HG03342 (cell line): ENCODE measurements at regions not wholly inside any gene's neighbourhood (a gene's known extent, or its start where the extent isn't known, plus 50 kb on each side); places are given as distances from the start of the nearest gene placed in this dataset.
A peak's percentile ranks its signal among the peaks of the same experiment; 100 is the strongest.
"Not testable (repeated sequence)": the region's sequence is repeated elsewhere in the genome, so short reads cannot be mapped to it uniquely, and the experiment has no call there.

Source experiments
- ATAC-seq: cut with Tn5 transposase; IDR thresholded peaks from one replicate; pipeline ENCODE4 v1.9.1; 2021; ENCODE audit warnings: mild to moderate bottlenecking, moderate library complexity; ENCODE audit not compliant: unreplicated experiment

DNA sequence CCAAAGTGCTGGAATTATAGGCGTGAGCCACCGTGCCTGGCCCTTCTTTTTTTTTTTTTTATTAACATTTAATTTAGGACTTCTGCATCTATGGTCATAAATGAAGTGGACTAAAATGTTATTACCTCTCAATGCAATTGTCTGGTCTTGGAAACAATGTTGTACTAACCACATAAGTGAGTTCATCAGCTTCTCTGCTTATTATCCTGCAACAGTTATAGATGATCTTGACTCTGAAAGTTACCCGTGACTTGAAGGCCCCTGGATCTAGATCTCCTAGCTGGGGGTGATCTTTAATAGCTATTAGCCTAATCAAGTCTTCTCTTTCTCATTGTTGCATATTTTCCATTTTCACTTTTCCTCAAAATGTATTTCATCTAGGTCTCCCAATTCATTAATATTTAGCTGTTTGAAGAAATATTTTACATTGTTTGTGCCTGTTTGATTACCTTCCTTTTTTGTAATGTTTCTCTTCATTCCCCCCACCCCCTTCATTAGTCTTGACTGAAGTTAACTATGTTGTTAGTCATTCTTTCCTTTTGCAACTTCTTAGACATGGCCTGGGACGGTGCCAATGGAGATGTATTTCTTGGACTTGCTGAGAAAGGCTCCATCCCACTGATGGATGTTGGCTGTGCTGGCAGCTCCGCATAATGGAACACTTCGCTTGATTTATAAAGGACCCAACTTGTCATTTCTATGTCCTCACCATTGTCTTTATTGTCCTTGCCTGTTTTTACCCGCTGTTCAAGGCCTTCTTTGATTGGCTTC is 141.6 kb upstream of the RIOK3 start:
- no peak for ATAC-seq

DNA sequence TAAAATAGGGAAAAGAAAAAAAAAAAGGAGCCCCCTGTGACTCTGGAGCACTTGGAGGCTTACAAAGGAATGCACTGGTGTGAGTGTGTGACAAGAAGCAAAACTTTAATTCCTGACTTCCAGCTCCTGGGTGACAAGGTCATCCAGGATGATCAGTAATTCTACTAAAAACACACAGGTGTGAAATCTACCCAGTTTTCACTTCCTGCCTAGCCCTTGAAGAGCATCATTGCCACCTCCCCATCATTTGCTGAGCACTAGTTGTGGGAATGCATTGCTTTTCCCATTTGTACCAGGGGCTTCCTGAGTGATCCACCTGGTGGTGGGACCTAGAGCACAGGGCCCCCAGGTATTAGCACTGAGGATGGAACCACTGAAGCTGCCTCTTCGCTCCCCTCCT is 139.7 kb upstream of the RIOK3 start:
- no peak for ATAC-seq

DNA sequence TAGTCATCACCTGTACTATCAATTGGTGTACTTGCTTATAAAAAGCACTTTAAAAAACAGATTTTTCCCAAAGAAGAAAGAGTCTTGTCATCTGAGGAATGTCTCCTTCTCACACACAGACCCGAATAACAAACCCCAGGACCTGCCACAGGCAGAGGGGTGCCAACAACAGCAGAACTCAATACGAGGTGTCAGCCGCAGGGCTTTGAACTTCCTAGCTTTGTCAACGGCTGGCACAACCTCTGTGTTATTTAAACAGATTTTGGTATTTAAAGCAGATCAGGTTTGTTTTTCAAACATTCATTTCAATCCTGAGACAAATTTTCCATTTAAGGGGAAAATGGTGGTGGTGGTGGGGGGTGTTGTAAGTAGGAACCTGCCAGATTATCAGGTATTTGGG is 138.4 kb upstream of the RIOK3 start:
- no peak for ATAC-seq

GRCh38 chr18:23316316-23316715 is 136.8 kb upstream of the RIOK3 start:
- ATAC-seq: no peak

- no peak for ATAC-seq
These were observed 136.1 kb upstream of the RIOK3 start for GRCh38 chr18:23316988-23317387.

- ATAC-seq: no peak
These were observed 135.0 kb upstream of the RIOK3 start for GRCh38 chr18:23317975-23318675.

GRCh38 chr18:23320709-23321236 is 132.3 kb upstream of the RIOK3 start:
- ATAC-seq: no peak

GRCh38 chr18:23321996-23322395 is 131.1 kb upstream of the RIOK3 start:
- no peak for ATAC-seq

DNA sequence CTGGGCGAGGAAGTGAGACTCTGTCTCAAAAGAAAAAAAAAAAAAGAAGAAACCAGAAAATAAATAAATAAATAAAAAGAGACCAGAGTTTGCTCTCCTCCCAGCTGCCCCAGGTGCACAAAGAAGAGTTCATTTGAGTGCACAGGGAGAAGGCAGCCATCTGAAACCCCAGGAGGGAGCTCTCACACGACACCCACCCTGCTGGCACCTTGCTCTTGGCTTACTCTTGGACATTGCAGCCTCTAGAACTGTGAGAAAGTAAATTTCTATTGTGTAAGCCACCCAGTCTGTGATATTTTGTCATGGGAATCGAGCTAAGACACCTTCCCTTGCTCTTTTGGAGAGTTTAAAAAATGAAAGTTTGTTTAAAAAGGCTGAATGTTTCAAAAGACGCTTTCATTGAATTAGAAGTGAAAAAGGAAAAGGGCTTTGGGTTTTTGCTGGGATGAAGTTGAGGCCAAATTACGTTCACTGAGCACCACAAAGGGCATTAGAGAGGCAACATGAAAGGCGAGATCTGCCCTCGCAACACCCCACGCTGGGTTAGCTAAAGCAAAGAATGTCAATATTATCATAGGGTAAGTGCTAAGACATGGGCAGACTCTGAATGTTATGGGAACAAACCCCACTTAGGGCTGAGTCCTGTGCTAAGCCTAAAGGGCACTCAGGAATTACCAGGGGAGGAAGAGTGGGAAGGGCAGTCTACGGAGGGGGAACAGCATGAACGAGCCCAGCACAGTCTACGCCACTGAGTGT is 128.9 kb upstream of the RIOK3 start:
- no peak for ATAC-seq

DNA sequence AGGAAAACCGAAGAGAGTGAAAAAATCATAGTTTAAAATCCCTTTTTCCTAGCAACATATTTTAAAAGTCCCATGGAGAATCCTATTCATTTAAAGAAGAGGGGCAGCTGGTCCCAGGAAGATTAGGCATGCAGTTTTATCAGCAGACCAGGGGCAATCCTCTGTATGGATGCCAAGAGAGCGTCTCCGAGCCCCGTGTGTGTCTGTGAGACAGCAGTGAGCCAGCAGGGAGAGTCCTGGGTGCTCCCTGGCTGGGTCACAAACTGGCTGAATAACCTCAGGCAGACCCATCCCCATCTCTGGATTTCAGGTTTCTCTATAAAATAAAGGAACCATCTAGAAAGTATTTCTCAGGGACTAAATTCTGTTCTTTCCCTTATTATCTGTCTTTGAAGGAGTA is 128.2 kb upstream of the RIOK3 start:
- ATAC-seq: no peak

GRCh38 chr18:23329671-23330070 is 123.4 kb upstream of the RIOK3 start:
- not testable (repeated sequence) for ATAC-seq

GRCh38 chr18:23330423-23330822 is 122.7 kb upstream of the RIOK3 start:
- peak; percentile 69 for ATAC-seq

DNA sequence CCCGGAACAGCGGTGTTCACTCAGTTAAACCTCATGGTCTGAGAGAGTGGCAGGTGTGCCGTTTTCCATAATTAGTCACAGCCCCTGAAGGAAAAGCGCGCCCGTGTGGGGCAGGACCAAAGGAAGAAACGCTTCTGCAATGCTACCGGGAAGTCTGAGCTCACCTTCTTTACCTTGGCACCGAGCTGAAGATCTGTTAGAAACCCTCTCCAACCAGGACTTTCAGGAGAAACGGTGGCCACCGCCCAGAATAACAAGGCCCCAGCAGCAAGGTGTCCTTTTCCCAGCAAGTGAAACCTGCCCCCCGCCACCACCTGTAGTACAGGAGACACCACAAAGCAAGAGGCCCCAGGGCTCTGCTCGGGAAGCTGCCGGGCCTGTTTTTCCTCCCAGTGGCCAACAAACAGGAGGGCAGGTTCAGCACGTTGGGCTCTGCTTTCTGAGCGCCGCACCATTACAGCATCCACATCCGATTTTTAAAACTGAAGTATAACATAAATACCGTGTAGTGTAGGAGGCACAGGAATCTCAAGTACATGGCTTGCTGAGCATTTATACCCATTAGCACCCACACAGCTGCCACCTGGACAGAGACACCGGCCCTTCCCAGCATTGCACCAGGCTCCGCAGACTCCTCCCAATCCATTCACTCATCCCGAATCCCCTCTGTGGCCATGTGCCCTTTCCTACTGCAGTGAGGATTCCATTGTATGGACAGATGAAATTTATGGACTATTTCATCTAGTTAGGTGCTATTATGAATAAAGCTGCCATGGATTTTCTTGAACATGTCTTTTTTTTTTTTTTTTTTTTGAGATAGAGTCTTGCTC is 121.8 kb upstream of the RIOK3 start:
- ATAC-seq: no peak

DNA sequence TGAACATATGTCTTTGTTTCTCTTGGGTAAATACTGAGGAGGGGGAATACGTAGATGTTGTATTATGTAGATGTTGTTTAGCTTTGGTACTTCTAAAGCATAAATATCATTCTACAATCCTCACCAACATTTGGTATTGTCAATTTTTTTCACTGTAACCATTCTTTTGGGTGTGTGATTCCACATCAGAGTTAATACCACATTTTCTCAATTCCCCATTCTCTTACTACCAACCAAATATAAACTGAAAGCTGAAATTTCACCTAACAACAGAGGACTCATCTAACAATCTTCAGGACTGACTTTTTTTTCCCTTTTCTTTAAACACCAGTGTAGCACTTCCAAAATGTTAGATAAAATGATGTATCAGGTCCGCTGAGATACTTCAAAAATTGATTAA is 120.7 kb upstream of the RIOK3 start:
- no peak for ATAC-seq

DNA sequence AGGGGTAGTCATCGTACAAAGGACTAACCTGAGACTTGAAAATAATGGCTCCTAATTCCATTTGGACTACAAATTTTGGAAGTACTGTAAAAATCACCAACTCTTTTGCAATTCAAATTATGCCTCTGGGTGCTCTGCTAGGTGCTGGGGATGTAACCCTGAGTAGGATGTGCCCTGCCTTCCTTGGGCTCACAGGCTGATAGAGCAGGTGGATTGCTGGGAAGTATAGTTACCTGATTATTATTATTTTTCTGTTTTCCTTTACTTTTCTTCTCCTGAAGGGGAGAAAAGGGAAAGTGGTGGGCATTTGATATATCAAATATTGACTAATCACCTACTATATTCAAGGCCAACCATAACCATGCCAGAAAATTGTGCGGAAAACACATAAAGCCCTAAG is 119.3 kb upstream of the RIOK3 start:
- ATAC-seq: no peak

- no peak for ATAC-seq
These were observed 118.5 kb upstream of the RIOK3 start for GRCh38 chr18:23334569-23334968.

GRCh38 chr18:23336101-23336500 is 117.0 kb upstream of the RIOK3 start:
- ATAC-seq: no peak

DNA sequence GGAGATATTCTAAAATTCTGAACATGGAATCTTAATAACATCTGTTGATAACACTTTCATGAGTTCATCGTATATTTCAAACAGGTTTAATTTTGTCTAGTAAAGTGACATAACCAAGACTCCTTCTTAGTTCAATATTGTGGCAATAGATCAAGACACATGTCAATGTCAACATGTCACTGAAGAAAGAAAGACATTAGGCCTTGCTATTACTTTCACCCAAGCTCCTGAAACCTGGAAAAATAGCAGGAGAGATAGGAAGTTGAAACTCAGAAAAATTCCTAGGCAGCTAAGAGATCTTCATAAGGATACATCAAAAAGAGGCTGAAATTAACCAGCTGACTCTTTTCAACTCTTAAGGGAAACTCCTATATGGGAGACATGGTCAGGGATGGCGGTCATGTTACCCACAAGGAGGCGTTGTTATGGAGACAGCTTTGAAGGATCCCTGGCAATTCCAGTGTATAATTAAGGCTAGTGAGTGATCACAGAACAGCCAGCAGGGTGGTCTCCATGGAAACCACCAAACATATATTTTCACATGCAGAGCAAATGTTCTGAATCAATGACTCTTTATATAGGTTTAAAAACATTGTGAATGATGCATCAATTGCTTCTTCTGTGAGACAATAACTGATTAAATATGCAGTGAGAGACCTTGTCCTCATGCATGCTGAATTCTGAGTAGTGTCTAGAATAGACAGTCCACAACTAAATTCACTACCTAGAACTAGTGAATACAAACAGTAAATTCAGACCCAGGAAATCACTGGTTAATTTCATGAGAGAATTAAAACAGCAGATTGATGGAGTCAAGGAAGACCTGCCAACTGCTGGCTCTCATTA is 115.3 kb upstream of the RIOK3 start:
- no peak for ATAC-seq

DNA sequence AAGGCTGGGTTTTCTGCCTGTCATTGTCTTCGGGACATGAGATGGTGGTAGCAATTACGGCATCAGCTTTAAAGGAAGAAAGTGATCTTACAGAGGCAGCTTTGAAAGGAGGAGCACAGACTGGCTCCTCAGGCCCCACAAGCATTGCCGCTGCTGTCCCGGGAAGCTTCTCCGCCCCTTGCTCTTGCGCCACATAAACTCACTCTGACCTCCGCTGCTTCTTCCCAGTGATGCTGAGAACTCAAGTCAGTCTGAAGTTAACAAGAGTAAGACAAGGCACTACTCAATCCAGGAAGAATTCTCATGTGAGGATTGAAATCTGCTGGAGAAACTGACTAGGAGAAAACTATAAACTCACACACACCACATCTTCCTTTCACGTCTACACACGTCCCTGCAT is 112.4 kb upstream of the RIOK3 start:
- ATAC-seq: no peak

- ATAC-seq: no peak
These were observed 111.7 kb upstream of the RIOK3 start for GRCh38 chr18:23341383-23341782.
